Nephron (organoid): ENCODE measurements at regions not wholly inside any gene's neighbourhood (a gene's known extent, or its start where the extent isn't known, plus 50 kb on each side); places are given as distances from the start of the nearest gene placed in this dataset.

Experiments
- H3K27ac Mint-ChIP-seq, 3 experiments: 2 replicates each; pipeline ENCODE4 v1.8.0; 2020; ENCODE audit warnings: mixed read lengths in 3 of 3, mild to moderate bottlenecking in 2 of 3, moderate library complexity in 1 of 3
- H3K27me3 Mint-ChIP-seq: 2 replicates; pipeline ENCODE4 v1.8.0; 2021; ENCODE audit warnings: low read depth, mild to moderate bottlenecking, moderate library complexity, mixed read lengths
- H3K36me3 Mint-ChIP-seq: 2 replicates; pipeline ENCODE4 v1.8.0; 2020; ENCODE audit warnings: low read depth, mixed read lengths
- H3K4me1 Mint-ChIP-seq: 2 replicates; pipeline ENCODE4 v1.8.0; 2020; ENCODE audit warnings: mixed read lengths
- H3K4me3 Mint-ChIP-seq, 3 experiments: 2 replicates each; pipeline ENCODE4 v1.8.0; 2020; ENCODE audit warnings: mild to moderate bottlenecking in 3 of 3, mixed read lengths in 3 of 3, moderate library complexity in 2 of 3
- H3K9me3 Mint-ChIP-seq: 2 replicates; pipeline ENCODE4 v1.8.0; 2020; ENCODE audit warnings: mixed read lengths
- TF ChIP-seq, protein P1 (sequence below), 3 experiments: fragments of 200-600 bp; sonication (generic); IDR thresholded peaks; one replicate each; pipeline ENCODE4 v1.5.0; 2021; ENCODE audit warnings: antibody characterized with exemption in 3 of 3; ENCODE audit not compliant: unreplicated experiment in 3 of 3

DNA sequence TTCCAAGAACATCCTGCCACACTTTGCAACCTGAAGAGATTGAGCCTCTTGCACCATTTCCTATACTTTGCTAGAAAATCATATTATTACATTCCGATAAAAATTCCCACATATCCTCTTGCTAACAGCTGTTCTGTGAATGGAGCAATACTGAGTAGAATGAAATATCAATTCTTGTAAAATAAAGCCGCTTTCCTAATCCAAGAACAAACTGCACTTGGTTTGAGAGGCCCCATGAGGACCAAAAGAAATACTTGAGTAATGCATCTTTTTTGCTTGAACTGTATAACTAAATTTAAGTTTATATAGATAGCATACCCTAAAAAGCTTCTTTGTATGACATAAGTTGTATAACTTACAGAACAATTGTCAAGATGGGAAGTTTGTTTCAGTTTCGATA is 632.4 kb upstream of the SLC8A1 start:
- peaks cover 5% of the 10 kb centered on the region for H3K4me1 Mint-ChIP-seq
- H3K27ac Mint-ChIP-seq, result peak overlapping the region in 1 of 3 experiments; percentile 13
- no peaks in the 10 kb centered on the region for H3K36me3 Mint-ChIP-seq
- no peak overlapping the region for H3K4me3 Mint-ChIP-seq
- TF ChIP-seq, protein P1, sequence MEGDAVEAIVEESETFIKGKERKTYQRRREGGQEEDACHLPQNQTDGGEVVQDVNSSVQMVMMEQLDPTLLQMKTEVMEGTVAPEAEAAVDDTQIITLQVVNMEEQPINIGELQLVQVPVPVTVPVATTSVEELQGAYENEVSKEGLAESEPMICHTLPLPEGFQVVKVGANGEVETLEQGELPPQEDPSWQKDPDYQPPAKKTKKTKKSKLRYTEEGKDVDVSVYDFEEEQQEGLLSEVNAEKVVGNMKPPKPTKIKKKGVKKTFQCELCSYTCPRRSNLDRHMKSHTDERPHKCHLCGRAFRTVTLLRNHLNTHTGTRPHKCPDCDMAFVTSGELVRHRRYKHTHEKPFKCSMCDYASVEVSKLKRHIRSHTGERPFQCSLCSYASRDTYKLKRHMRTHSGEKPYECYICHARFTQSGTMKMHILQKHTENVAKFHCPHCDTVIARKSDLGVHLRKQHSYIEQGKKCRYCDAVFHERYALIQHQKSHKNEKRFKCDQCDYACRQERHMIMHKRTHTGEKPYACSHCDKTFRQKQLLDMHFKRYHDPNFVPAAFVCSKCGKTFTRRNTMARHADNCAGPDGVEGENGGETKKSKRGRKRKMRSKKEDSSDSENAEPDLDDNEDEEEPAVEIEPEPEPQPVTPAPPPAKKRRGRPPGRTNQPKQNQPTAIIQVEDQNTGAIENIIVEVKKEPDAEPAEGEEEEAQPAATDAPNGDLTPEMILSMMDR (IDR thresholded peaks at IDR 0.05; ENCODE audit: unreplicated experiment in 3 of 3), result no peak
- H3K9me3 Mint-ChIP-seq, result peaks cover 10% of the 10 kb centered on the region
- H3K27me3 Mint-ChIP-seq, result no peaks in the 10 kb centered on the region

DNA sequence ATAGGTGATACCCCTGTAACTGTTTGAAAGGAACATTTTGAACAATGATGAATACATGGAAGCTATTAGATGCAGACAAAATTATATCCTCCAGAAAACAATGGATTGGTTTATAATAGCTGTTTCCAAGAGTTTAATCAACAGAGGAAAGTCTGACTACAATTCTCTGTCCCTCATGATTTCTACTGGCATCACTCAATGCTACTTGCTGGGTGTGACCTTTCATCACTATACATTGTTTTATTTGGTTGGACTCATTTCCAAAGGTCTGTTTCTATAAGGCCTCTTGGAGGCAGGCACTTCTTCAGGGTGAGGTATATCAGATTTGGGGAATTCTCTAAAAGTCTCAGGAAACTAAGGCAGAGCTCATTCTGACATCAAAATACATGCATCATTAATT is 636.1 kb upstream of the SLC8A1 start:
- H3K36me3 Mint-ChIP-seq, result no peaks in the 10 kb centered on the region
- H3K9me3 Mint-ChIP-seq, result peaks cover 5% of the 10 kb centered on the region
- peaks cover 5% of the 10 kb centered on the region for H3K4me1 Mint-ChIP-seq
- H3K4me3 Mint-ChIP-seq, result no peak overlapping the region
- no peaks in the 10 kb centered on the region for H3K27me3 Mint-ChIP-seq
- TF ChIP-seq, protein P1 (IDR thresholded peaks at IDR 0.05; ENCODE audit: unreplicated experiment in 3 of 3), result no peak
- H3K27ac Mint-ChIP-seq, result no peak overlapping the region

DNA sequence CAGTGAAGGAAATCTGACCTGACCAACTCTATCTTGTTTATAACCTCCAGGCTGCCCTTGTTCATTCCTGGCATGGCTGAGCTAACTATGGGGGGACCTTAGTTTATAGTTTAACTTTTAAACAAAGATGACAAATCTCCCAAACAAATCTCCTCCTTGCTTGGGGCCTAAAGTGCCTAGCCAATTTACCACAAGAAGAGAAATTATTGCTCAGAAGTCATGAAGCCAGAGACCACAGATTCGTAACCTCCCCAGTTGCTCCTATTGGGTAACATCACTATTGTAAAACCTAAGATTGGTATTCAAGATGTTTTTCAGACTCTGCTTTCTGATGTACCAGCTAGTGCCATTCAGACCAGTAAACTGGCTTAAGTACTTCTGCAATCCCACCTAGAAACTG is 649.4 kb upstream of the SLC8A1 start:
- no peak overlapping the region for H3K4me3 Mint-ChIP-seq
- no peak overlapping the region for H3K27ac Mint-ChIP-seq
- no peaks in the 10 kb centered on the region for H3K9me3 Mint-ChIP-seq
- TF ChIP-seq, protein P1 (IDR thresholded peaks at IDR 0.05; ENCODE audit: unreplicated experiment in 3 of 3), result no peak
- H3K4me1 Mint-ChIP-seq, result peaks cover 4% of the 10 kb centered on the region
- H3K36me3 Mint-ChIP-seq, result no peaks in the 10 kb centered on the region
- no peaks in the 10 kb centered on the region for H3K27me3 Mint-ChIP-seq

DNA sequence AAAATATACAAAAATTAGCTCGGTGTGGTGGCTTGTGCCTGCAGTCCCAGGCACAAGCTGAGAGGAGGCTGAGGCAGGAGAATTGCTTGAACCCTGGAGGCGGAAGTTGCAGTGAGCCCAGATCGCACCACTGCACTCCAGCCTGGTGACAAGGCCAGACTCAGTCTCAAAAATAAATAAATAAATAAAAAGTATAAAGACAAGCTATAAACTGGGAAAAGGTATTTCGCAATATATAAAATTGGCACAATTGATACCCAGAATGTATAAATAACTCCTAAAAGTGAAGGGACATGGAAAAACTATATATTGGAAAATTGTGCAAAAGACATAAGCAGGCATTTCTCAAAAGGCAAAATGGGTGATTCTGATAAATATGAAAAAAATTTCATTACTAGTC is 657.9 kb upstream of the SLC8A1 start:
- TF ChIP-seq, protein P1 (IDR thresholded peaks at IDR 0.05; ENCODE audit: unreplicated experiment in 3 of 3), result no peak
- Mint-ChIP-seq H3K4me3 (no peak overlapping the region), H3K36me3 (no peaks in the 10 kb centered on the region), H3K4me1 (peaks cover 7% of the 10 kb centered on the region), H3K27ac (no peak overlapping the region), H3K9me3 (peaks cover 7% of the 10 kb centered on the region), H3K27me3 (no peaks in the 10 kb centered on the region)

DNA sequence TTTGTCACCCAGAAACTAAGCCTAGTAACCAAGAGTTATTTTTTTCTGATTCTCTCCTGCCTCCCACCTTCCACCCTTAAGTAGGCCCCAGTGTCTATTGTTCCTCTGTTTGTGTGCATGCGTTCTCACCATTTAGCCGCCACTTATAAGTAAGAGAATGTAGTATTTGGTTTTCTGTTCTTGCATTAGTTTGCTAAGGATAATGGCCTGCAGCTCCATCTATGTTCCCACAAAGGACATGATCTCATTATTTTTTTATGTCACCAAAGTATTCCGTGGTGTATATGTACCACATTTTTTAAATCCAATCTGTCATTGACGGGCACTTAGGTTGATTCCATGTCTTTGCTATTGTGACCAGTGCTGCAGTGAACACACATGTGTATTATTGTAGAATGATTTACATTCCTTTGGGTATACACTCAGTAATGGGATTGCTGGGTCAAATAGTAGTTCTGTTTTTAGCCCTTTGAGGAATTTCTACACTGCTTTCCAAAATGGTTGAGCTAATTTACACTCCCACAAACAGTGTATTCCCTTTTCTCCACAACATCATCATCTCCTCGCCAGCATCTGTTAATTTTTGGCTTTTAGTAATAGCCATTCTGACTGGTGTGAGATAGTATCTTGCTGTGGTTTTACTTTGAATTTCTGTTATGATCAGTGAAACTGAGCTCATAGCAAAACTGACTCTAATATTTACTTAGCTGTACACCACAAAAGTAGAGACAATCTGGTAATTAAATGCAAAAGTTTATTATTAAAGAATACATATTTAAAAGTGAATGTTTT is 660.1 kb upstream of the SLC8A1 start:
- Mint-ChIP-seq H3K36me3 (no peaks in the 10 kb centered on the region), H3K9me3 (peaks cover 8% of the 10 kb centered on the region), H3K27me3 (no peaks in the 10 kb centered on the region), H3K4me1 (peaks cover 7% of the 10 kb centered on the region), H3K4me3 (no peak overlapping the region), H3K27ac (peak overlapping the region; percentile 3 to 21 (median 10))
- TF ChIP-seq, protein P1 (IDR thresholded peaks at IDR 0.05; ENCODE audit: unreplicated experiment in 3 of 3), result no peak
